Endodermal cell (in vitro differentiated cells): ENCODE measurements at regions not wholly inside any gene's neighbourhood (a gene's known extent, or its start where the extent isn't known, plus 50 kb on each side); places are given as distances from the start of the nearest gene placed in this dataset.

Experiments used
- DNase-seq: peaks from one replicate; pipeline ENCODE4 v3.0.0-alpha.2; 2017
- H3K27ac ChIP-seq: 2 replicates; pipeline ENCODE4 v1.5.1; 2013; ENCODE audit warnings: mild to moderate bottlenecking, low read depth, low read length, moderate library complexity
- H3K27me3 ChIP-seq: 2 replicates; pipeline ENCODE4 v1.6.1; 2013; ENCODE audit warnings: mild to moderate bottlenecking, low read length, moderate library complexity; ENCODE audit not compliant: insufficient read depth, control insufficient read depth, poor library complexity, severe bottlenecking
- H3K36me3 ChIP-seq: 2 replicates; pipeline ENCODE4 v1.7.0; 2013; ENCODE audit warnings: mild to moderate bottlenecking, low read length, moderate library complexity; ENCODE audit not compliant: control insufficient read depth, insufficient read depth
- H3K4me1 ChIP-seq: one replicate; pipeline ENCODE4 v1.7.0; 2013; ENCODE audit warnings: low read length; ENCODE audit not compliant: control insufficient read depth, insufficient read depth
- H3K4me3 ChIP-seq: 2 replicates; pipeline ENCODE4 v1.5.1; 2013; ENCODE audit warnings: mild to moderate bottlenecking, low read length, moderate library complexity
- H3K9ac ChIP-seq: 2 replicates; pipeline ENCODE4 v1.6.1; 2013; ENCODE audit warnings: mild to moderate bottlenecking, low read length, moderate library complexity; ENCODE audit not compliant: poor library complexity, severe bottlenecking; ENCODE audit errors: extremely low read depth
- H3K9me3 ChIP-seq: 2 replicates; pipeline ENCODE4 v1.6.1; 2013; ENCODE audit warnings: mild to moderate bottlenecking, low read length, moderate library complexity; ENCODE audit not compliant: control insufficient read depth
- H3K27ac Mint-ChIP-seq: 2 replicates; pipeline ENCODE4 v1.8.0; 2020; ENCODE audit warnings: mixed read lengths
- H3K27me3 Mint-ChIP-seq: 2 replicates; pipeline ENCODE4 v1.8.0; 2021; ENCODE audit warnings: mild to moderate bottlenecking, mixed read lengths; ENCODE audit not compliant: insufficient read depth
- H3K36me3 Mint-ChIP-seq: 2 replicates; pipeline ENCODE4 v1.8.0; 2020; ENCODE audit warnings: low read depth, mixed read lengths
- H3K4me1 Mint-ChIP-seq: 2 replicates; pipeline ENCODE4 v1.8.0; 2020; ENCODE audit warnings: mixed read lengths
- H3K4me3 Mint-ChIP-seq: 2 replicates; pipeline ENCODE4 v1.8.0; 2020; ENCODE audit warnings: mild to moderate bottlenecking, moderate library complexity, mixed read lengths
- H3K9me3 Mint-ChIP-seq: 2 replicates; pipeline ENCODE4 v1.8.0; 2020; ENCODE audit warnings: mild to moderate bottlenecking, mixed read lengths
- CTCF ChIP-seq: fragments of 200-600 bp; sonication (generic); conservative IDR thresholded peaks from 2 replicates; pipeline ENCODE4 v1.5.0; 2021; ENCODE audit warnings: antibody characterized with exemption, mild to moderate bottlenecking
- WGBS, 2 experiments: methylation state at CpG; one replicate each; pipeline versions ENCODE4 v1.1.5 to v1.1.7; 2013; ENCODE audit warnings: missing lambda C conversion rate in 2 of 2, mixed read lengths in 1 of 2; ENCODE audit not compliant: insufficient coverage in 1 of 2, insufficient read length in 1 of 2; 5-methylcytosine and 5-hydroxymethylcytosine counted together

GRCh38 chr12:61798778-61799177 lies 461.4 kb upstream of the USP15 start:
- H3K27me3 Mint-ChIP-seq: no peaks in the 10 kb centered on the region
- H3K4me3 Mint-ChIP-seq: no peak overlapping the region
- TF ChIP-seq CTCF: no peak
- Histone ChIP-seq H3K4me3 (no peak overlapping the region), H3K9me3 (no peaks in the 10 kb centered on the region), H3K36me3 (no peaks in the 10 kb centered on the region), H3K27ac (no peak overlapping the region), H3K27me3 (no peaks in the 10 kb centered on the region), H3K9ac (no peak overlapping the region), H3K4me1 (no peaks in the 10 kb centered on the region)
- H3K27ac Mint-ChIP-seq: no peak overlapping the region
- H3K4me1 Mint-ChIP-seq: no peaks in the 10 kb centered on the region
- no peaks in the 10 kb centered on the region for H3K9me3 Mint-ChIP-seq
- DNase-seq: no peak
- H3K36me3 Mint-ChIP-seq: no peaks in the 10 kb centered on the region

GRCh38 chr12:61804301-61804700 lies 455.9 kb upstream of the USP15 start:
- H3K27ac ChIP-seq: no peak overlapping the region

GRCh38 chr12:61808856-61809255 lies 451.3 kb upstream of the USP15 start:
- no peak overlapping the region for H3K9ac ChIP-seq
- Mint-ChIP-seq H3K4me1 (no peaks in the 10 kb centered on the region), H3K9me3 (peaks cover 33% of the 10 kb centered on the region), H3K4me3 (no peak overlapping the region), H3K27me3 (no peaks in the 10 kb centered on the region), H3K36me3 (peaks cover 9% of the 10 kb centered on the region), H3K27ac (no peak overlapping the region)
- DNase-seq: no peak
- WGBS, 2 experiments: 95 to 100% methylated on average over 2 to 4 of the region's 4 CpGs
- peaks cover 23% of the 10 kb centered on the region for H3K9me3 ChIP-seq
- H3K4me1 ChIP-seq: no peaks in the 10 kb centered on the region
- H3K36me3 ChIP-seq: no peaks in the 10 kb centered on the region
- no peaks in the 10 kb centered on the region for H3K27me3 ChIP-seq
- no peak for TF ChIP-seq CTCF
- H3K27ac ChIP-seq: no peak overlapping the region
- H3K4me3 ChIP-seq: no peak overlapping the region

More at GRCh38 chr12:61804301-61804700, 455.9 kb upstream of the USP15 start:
- no peak for TF ChIP-seq CTCF
- Mint-ChIP-seq H3K36me3 (peaks cover 9% of the 10 kb centered on the region), H3K4me1 (no peaks in the 10 kb centered on the region), H3K27me3 (no peaks in the 10 kb centered on the region), H3K27ac (no peak overlapping the region), H3K4me3 (no peak overlapping the region), H3K9me3 (peaks cover 33% of the 10 kb centered on the region)
- no peaks in the 10 kb centered on the region for H3K4me1 ChIP-seq
- no peaks in the 10 kb centered on the region for H3K27me3 ChIP-seq
- H3K9me3 ChIP-seq: peaks cover 23% of the 10 kb centered on the region
- no peaks in the 10 kb centered on the region for H3K36me3 ChIP-seq
- no peak for DNase-seq
- H3K4me3 ChIP-seq: no peak overlapping the region
- H3K9ac ChIP-seq: no peak overlapping the region
